ENCODE measurements at regions not wholly inside any gene's neighbourhood (a gene's known extent, or its start where the extent isn't known, plus 50 kb on each side); places are given as distances from the start of the nearest gene placed in this dataset.
"Not testable (repeated sequence)": the region's sequence is repeated elsewhere in the genome, so short reads cannot be mapped to it uniquely, and the experiment has no call there.

- H3K36me3 Mint-ChIP-seq; H3K27me3 ChIP-seq (replicated peaks in 1 of 2; ENCODE audit: control insufficient read depth in 2 of 2, extremely low read depth in 1 of 2, insufficient read depth in 2 of 2, low read length in 1 of 2); H3K4me3 Mint-ChIP-seq; H3K4me1 ChIP-seq (ENCODE audit: control insufficient read depth in 1 of 2, extremely low read depth in 1 of 2, insufficient read depth in 2 of 2, low read length in 2 of 2); H3K9me3 ChIP-seq; H3K27me3 Mint-ChIP-seq; H3K27ac ChIP-seq (ENCODE audit: low read length); H3K4me1 Mint-ChIP-seq; H3K36me3 ChIP-seq (ENCODE audit: control insufficient read depth in 2 of 2, extremely low read depth in 1 of 2, insufficient read depth in 1 of 2, low read length in 1 of 2); ATAC-seq (replicated peaks in 1 of 4); H3K4me3 ChIP-seq (ENCODE audit: control insufficient read depth in 1 of 2, extremely low read depth in 1 of 2, low read length in 1 of 2); H3K9me3 Mint-ChIP-seq; DNase-seq; POLR2A ChIA-PET; CTCF ChIA-PET; H3K27ac Mint-ChIP-seq: not testable (repeated sequence)
Observed at GRCh38 chr15:22358932-22359331, 99.8 kb upstream of the GOLGA6L22 start.

- CTCF ChIA-PET; H3K36me3 Mint-ChIP-seq; H3K9me3 ChIP-seq; H3K27ac Mint-ChIP-seq; H3K4me1 ChIP-seq (ENCODE audit: control insufficient read depth in 1 of 2, extremely low read depth in 1 of 2, insufficient read depth in 2 of 2, low read length in 2 of 2); H3K4me3 ChIP-seq (ENCODE audit: control insufficient read depth in 1 of 2, extremely low read depth in 1 of 2, low read length in 1 of 2); H3K27me3 Mint-ChIP-seq; H3K9me3 Mint-ChIP-seq; H3K36me3 ChIP-seq (ENCODE audit: control insufficient read depth in 2 of 2, extremely low read depth in 1 of 2, insufficient read depth in 1 of 2, low read length in 1 of 2); POLR2A ChIA-PET; H3K27ac ChIP-seq (ENCODE audit: low read length); H3K27me3 ChIP-seq (replicated peaks in 1 of 2; ENCODE audit: control insufficient read depth in 2 of 2, extremely low read depth in 1 of 2, insufficient read depth in 2 of 2, low read length in 1 of 2); H3K4me3 Mint-ChIP-seq; H3K4me1 Mint-ChIP-seq: not testable (repeated sequence)
- ATAC-seq (replicated peaks in 1 of 4), result peak; percentile 63 to 75 (median 71)
- no CpG with 5 or more reads among the region's 5 CpGs for WGBS (ENCODE audit: insufficient coverage)
- DNase-seq, result peak in 3 of 35 experiments; percentile 0 to 2 (median 1)
Observed at GRCh38 chr15:22359587-22359986, 99.1 kb upstream of the GOLGA6L22 start.

GRCh38 chr15:22360696-22361095, 98.0 kb upstream of the GOLGA6L22 start:
- H3K27me3 ChIP-seq (replicated peaks in 1 of 2; ENCODE audit: control insufficient read depth in 2 of 2, extremely low read depth in 1 of 2, insufficient read depth in 2 of 2, low read length in 1 of 2); H3K36me3 Mint-ChIP-seq; H3K4me1 ChIP-seq (ENCODE audit: control insufficient read depth in 1 of 2, extremely low read depth in 1 of 2, insufficient read depth in 2 of 2, low read length in 2 of 2); CTCF ChIA-PET; H3K27ac Mint-ChIP-seq; H3K4me3 Mint-ChIP-seq; H3K9me3 ChIP-seq; POLR2A ChIA-PET; H3K27ac ChIP-seq (ENCODE audit: low read length); H3K9me3 Mint-ChIP-seq; H3K4me1 Mint-ChIP-seq; H3K4me3 ChIP-seq (ENCODE audit: control insufficient read depth in 1 of 2, extremely low read depth in 1 of 2, low read length in 1 of 2); H3K36me3 ChIP-seq (ENCODE audit: control insufficient read depth in 2 of 2, extremely low read depth in 1 of 2, insufficient read depth in 1 of 2, low read length in 1 of 2); H3K27me3 Mint-ChIP-seq: not testable (repeated sequence)
- DNase-seq (peak in 3 of 35 experiments; percentile 1 to 18 (median 3)), ATAC-seq (replicated peaks in 1 of 4) (peak; percentile 47 to 76 (median 62))
- no CpG with 5 or more reads among the region's 7 CpGs for WGBS (ENCODE audit: insufficient coverage)

- ATAC-seq (replicated peaks in 1 of 4); H3K4me3 ChIP-seq (ENCODE audit: control insufficient read depth in 1 of 2, extremely low read depth in 1 of 2, low read length in 1 of 2); H3K27ac ChIP-seq (ENCODE audit: low read length); H3K27me3 Mint-ChIP-seq; H3K9me3 Mint-ChIP-seq; H3K36me3 ChIP-seq (ENCODE audit: control insufficient read depth in 2 of 2, extremely low read depth in 1 of 2, insufficient read depth in 1 of 2, low read length in 1 of 2); H3K36me3 Mint-ChIP-seq; DNase-seq; CTCF ChIA-PET; H3K27ac Mint-ChIP-seq; H3K4me1 ChIP-seq (ENCODE audit: control insufficient read depth in 1 of 2, extremely low read depth in 1 of 2, insufficient read depth in 2 of 2, low read length in 2 of 2); POLR2A ChIA-PET; H3K27me3 ChIP-seq (replicated peaks in 1 of 2; ENCODE audit: control insufficient read depth in 2 of 2, extremely low read depth in 1 of 2, insufficient read depth in 2 of 2, low read length in 1 of 2); H3K9me3 ChIP-seq; H3K4me1 Mint-ChIP-seq; H3K4me3 Mint-ChIP-seq: not testable (repeated sequence)
- WGBS (ENCODE audit: insufficient coverage), result no CpG with 5 or more reads among the region's 3 CpGs
Observed at GRCh38 chr15:22362502-22362901, 96.2 kb upstream of the GOLGA6L22 start.

GRCh38 chr15:22371246-22371834, 87.4 kb upstream of the GOLGA6L22 start:
- H3K4me1 ChIP-seq (ENCODE audit: control insufficient read depth in 1 of 2, extremely low read depth in 1 of 2, insufficient read depth in 2 of 2, low read length in 2 of 2); H3K36me3 ChIP-seq (ENCODE audit: control insufficient read depth in 2 of 2, extremely low read depth in 1 of 2, insufficient read depth in 1 of 2, low read length in 1 of 2); H3K27ac ChIP-seq (ENCODE audit: low read length); H3K4me3 ChIP-seq (ENCODE audit: control insufficient read depth in 1 of 2, extremely low read depth in 1 of 2, low read length in 1 of 2); H3K27me3 ChIP-seq (replicated peaks in 1 of 2; ENCODE audit: control insufficient read depth in 2 of 2, extremely low read depth in 1 of 2, insufficient read depth in 2 of 2, low read length in 1 of 2); H3K9me3 Mint-ChIP-seq; H3K4me1 Mint-ChIP-seq; ATAC-seq (replicated peaks in 1 of 4); CTCF ChIA-PET; H3K4me3 Mint-ChIP-seq; H3K27ac Mint-ChIP-seq; POLR2A ChIA-PET; DNase-seq; H3K27me3 Mint-ChIP-seq; H3K36me3 Mint-ChIP-seq; H3K9me3 ChIP-seq: not testable (repeated sequence)
- WGBS (ENCODE audit: insufficient coverage), result 58% methylated on average over 2 of the region's 35 CpGs

GRCh38 chr15:22374531-22374930, 84.2 kb upstream of the GOLGA6L22 start:
- H3K4me1 ChIP-seq (ENCODE audit: control insufficient read depth in 1 of 2, extremely low read depth in 1 of 2, insufficient read depth in 2 of 2, low read length in 2 of 2); H3K9me3 Mint-ChIP-seq; POLR2A ChIA-PET; H3K4me3 ChIP-seq (ENCODE audit: control insufficient read depth in 1 of 2, extremely low read depth in 1 of 2, low read length in 1 of 2); H3K27ac ChIP-seq (ENCODE audit: low read length); ATAC-seq (replicated peaks in 1 of 4); H3K27me3 Mint-ChIP-seq; H3K4me1 Mint-ChIP-seq; H3K36me3 ChIP-seq (ENCODE audit: control insufficient read depth in 2 of 2, extremely low read depth in 1 of 2, insufficient read depth in 1 of 2, low read length in 1 of 2); CTCF ChIA-PET; H3K36me3 Mint-ChIP-seq; H3K9me3 ChIP-seq; H3K4me3 Mint-ChIP-seq; H3K27me3 ChIP-seq (replicated peaks in 1 of 2; ENCODE audit: control insufficient read depth in 2 of 2, extremely low read depth in 1 of 2, insufficient read depth in 2 of 2, low read length in 1 of 2); H3K27ac Mint-ChIP-seq; DNase-seq: not testable (repeated sequence)
- WGBS (ENCODE audit: insufficient coverage), result no CpG with 5 or more reads among the region's 8 CpGs

- POLR2A ChIA-PET, result not testable (repeated sequence)
Observed at GRCh38 chr15:22375829-22376228, 82.9 kb upstream of the GOLGA6L22 start.

More at GRCh38 chr15:22375829-22376228, 82.9 kb upstream of the GOLGA6L22 start:
- H3K36me3 Mint-ChIP-seq; CTCF ChIA-PET; H3K27me3 Mint-ChIP-seq; H3K4me3 ChIP-seq (ENCODE audit: control insufficient read depth in 1 of 2, extremely low read depth in 1 of 2, low read length in 1 of 2); H3K9me3 Mint-ChIP-seq; H3K4me3 Mint-ChIP-seq; H3K4me1 ChIP-seq (ENCODE audit: control insufficient read depth in 1 of 2, extremely low read depth in 1 of 2, insufficient read depth in 2 of 2, low read length in 2 of 2); ATAC-seq (replicated peaks in 1 of 4); H3K27ac ChIP-seq (ENCODE audit: low read length); H3K9me3 ChIP-seq; H3K27me3 ChIP-seq (replicated peaks in 1 of 2; ENCODE audit: control insufficient read depth in 2 of 2, extremely low read depth in 1 of 2, insufficient read depth in 2 of 2, low read length in 1 of 2); H3K4me1 Mint-ChIP-seq; H3K27ac Mint-ChIP-seq; H3K36me3 ChIP-seq (ENCODE audit: control insufficient read depth in 2 of 2, extremely low read depth in 1 of 2, insufficient read depth in 1 of 2, low read length in 1 of 2); DNase-seq: not testable (repeated sequence)
- WGBS (ENCODE audit: insufficient coverage), result no CpG with 5 or more reads among the region's 1 CpG

Measured in T-cell (primary cell).